ENCODE measurements at regions not wholly inside any gene's neighbourhood (a gene's known extent, or its start where the extent isn't known, plus 50 kb on each side); places are given as distances from the start of the nearest gene placed in this dataset.

DNA sequence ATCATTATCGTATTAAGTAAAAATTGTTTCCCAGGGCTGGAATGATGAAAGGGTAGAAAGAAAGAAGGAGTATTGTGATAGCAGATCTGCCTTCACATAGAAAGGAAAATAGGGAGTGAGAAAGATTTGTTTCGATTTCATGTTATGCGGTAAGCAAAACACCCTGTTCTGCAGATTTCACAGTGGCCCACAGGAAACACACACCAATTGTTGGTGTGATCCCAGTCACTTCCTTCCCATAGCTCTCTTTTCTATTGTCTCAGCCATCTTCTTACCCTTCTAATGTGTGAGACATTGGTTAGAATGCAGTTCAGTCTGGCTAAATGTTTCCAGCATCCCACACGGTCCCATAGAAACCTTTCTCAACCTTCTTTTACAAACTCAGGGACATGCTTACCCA is 2709.8 kb downstream of the PCDH7 start:
- Histone ChIP-seq H3K27me3 (replicated peaks in 1 of 4; ENCODE audit: control insufficient read depth in 3 of 4, extremely low read depth in 1 of 4, insufficient read depth in 3 of 4, low read length in 3 of 4) (no peaks in the 10 kb centered on the region), H3K56ac (replicated peaks; ENCODE audit: insufficient read length, low read depth, low read length) (no peak overlapping the region), H4K8ac (ENCODE audit: extremely low read depth, insufficient read depth, low read length) (no peak overlapping the region), H3K4ac (replicated peaks; ENCODE audit: insufficient read length, low read depth, low read length) (no peak overlapping the region), H3K18ac (ENCODE audit: extremely low read depth, low read length) (no peak overlapping the region), H3K79me2 (ENCODE audit: control insufficient read depth in 1 of 2, insufficient read depth in 2 of 2, low read length in 2 of 2) (no peaks in the 10 kb centered on the region), H4K20me1 (replicated peaks in 1 of 2; ENCODE audit: control insufficient read depth in 1 of 2, insufficient read depth in 2 of 2, low read length in 2 of 2) (no peaks in the 10 kb centered on the region), H3K23me2 (ENCODE audit: low read depth, low read length) (no peaks in the 10 kb centered on the region), H2BK15ac (ENCODE audit: low read length) (no peak overlapping the region), H3K4me1 (replicated peaks in 1 of 4; ENCODE audit: control insufficient read depth in 3 of 4, insufficient read depth in 4 of 4, low read length in 3 of 4) (no peaks in the 10 kb centered on the region), H2BK5ac (ENCODE audit: low read depth, low read length) (no peak overlapping the region), H3K14ac (ENCODE audit: insufficient read length) (no peak overlapping the region), H2AFZ (ENCODE audit: low read length) (peak overlapping the region; percentile 60; the same call in 1 of the 2 replicates), H3K4me3 (ENCODE audit: extremely low read depth in 1 of 4, insufficient read depth in 2 of 4, low read depth in 3 of 4, low read length in 4 of 4) (no peak overlapping the region), H3K9ac (replicated peaks in 1 of 4; ENCODE audit: extremely low read depth in 1 of 4, low read depth in 3 of 4, low read length in 3 of 4) (no peak overlapping the region), H3K36me3 (ENCODE audit: control insufficient read depth in 2 of 4, insufficient read depth in 4 of 4, low read length in 3 of 4) (no peaks in the 10 kb centered on the region), H2BK20ac (ENCODE audit: low read length) (no peak overlapping the region), H3K23ac (ENCODE audit: insufficient read length) (no peak overlapping the region), H4K91ac (replicated peaks; ENCODE audit: insufficient read length, low read length) (no peak overlapping the region), H3K9me3 (ENCODE audit: insufficient read depth in 2 of 2, low read depth in 1 of 2, low read length in 1 of 2) (no peaks in the 10 kb centered on the region), H2BK12ac (ENCODE audit: low read depth, low read length) (no peak overlapping the region), H3K27ac (ENCODE audit: low read depth, low read length) (no peak overlapping the region), H2BK120ac (replicated peaks; ENCODE audit: low read depth, low read length) (no peak overlapping the region), H4K5ac (ENCODE audit: insufficient read length, low read depth, low read length) (no peak overlapping the region), H3K79me1 (ENCODE audit: low read depth, low read length) (no peaks in the 10 kb centered on the region), H3K4me2 (ENCODE audit: insufficient read depth in 1 of 2, low read depth in 2 of 2, low read length in 2 of 2) (no peak overlapping the region), H2AK5ac (ENCODE audit: low read depth, low read length) (no peak overlapping the region)
- POLR2A ChIA-PET (ENCODE audit: partially characterized antibody) = no interaction called here
- DNase-seq (ENCODE audit: low read depth in 1 of 2, low spot score in 2 of 2) (no peak), FAIRE-seq (no peak)
- TF ChIP-seq, protein P1, sequence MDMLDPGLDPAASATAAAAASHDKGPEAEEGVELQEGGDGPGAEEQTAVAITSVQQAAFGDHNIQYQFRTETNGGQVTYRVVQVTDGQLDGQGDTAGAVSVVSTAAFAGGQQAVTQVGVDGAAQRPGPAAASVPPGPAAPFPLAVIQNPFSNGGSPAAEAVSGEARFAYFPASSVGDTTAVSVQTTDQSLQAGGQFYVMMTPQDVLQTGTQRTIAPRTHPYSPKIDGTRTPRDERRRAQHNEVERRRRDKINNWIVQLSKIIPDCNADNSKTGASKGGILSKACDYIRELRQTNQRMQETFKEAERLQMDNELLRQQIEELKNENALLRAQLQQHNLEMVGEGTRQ (IDR thresholded peaks at IDR 0.05; ENCODE audit: low read length) = no peak
- TF ChIP-seq KDM1A (IDR thresholded peaks at IDR 0.05; ENCODE audit: borderline replicate concordance, low read length) = no peak
- TF ChIP-seq SIX5 (IDR thresholded peaks at IDR 0.05; ENCODE audit: low read depth, low read length) = no peak
- TF ChIP-seq EZH2 (IDR thresholded peaks at IDR 0.05; ENCODE audit: low read depth, low read length, severe bottlenecking) = no peak
- TF ChIP-seq, protein P2, sequence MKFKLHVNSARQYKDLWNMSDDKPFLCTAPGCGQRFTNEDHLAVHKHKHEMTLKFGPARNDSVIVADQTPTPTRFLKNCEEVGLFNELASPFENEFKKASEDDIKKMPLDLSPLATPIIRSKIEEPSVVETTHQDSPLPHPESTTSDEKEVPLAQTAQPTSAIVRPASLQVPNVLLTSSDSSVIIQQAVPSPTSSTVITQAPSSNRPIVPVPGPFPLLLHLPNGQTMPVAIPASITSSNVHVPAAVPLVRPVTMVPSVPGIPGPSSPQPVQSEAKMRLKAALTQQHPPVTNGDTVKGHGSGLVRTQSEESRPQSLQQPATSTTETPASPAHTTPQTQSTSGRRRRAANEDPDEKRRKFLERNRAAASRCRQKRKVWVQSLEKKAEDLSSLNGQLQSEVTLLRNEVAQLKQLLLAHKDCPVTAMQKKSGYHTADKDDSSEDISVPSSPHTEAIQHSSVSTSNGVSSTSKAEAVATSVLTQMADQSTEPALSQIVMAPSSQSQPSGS (IDR thresholded peaks at IDR 0.05; ENCODE audit: low read length) = no peak
- no peak for TF ChIP-seq TBP (IDR thresholded peaks at IDR 0.05; ENCODE audit: low read depth, low read length)
- no peak for TF ChIP-seq POU5F1 (IDR thresholded peaks at IDR 0.05; ENCODE audit: low read depth, low read length)
- no peak for TF ChIP-seq SIRT6 (IDR thresholded peaks at IDR 0.05; ENCODE audit: low read length)
- TF ChIP-seq CHD2 (IDR thresholded peaks at IDR 0.05; ENCODE audit: low read length) = no peak
- TF ChIP-seq CBX8 (IDR thresholded peaks at IDR 0.05; ENCODE audit: borderline replicate concordance, low read depth, low read length) = no peak
- TF ChIP-seq NRF1 (IDR thresholded peaks at IDR 0.05; ENCODE audit: low read depth, low read length) = no peak
- TF ChIP-seq SP4 (IDR thresholded peaks at IDR 0.05; ENCODE audit: low read length) = no peak
- TF ChIP-seq POLR2AphosphoS5 (IDR thresholded peaks at IDR 0.05; ENCODE audit: low read depth, low read length) = no peak
- TF ChIP-seq PHF8 (conservative IDR thresholded peaks at IDR 0.05; ENCODE audit: low read depth, low read length) = no peak
- WGBS, 2 experiments (ENCODE audit: extremely low coverage in 1 of 2, insufficient coverage in 1 of 2, insufficient read length in 1 of 2, insufficient replicate concordance in 2 of 2, low coverage in 1 of 2, low lambda C conversion rate in 2 of 2, missing lambda C conversion rate in 1 of 2) = 97% methylated on average over 4 of the region's 4 CpGs; no CpG with 5 or more reads in 1 of the 2 experiments
- CTCF ChIA-PET (ENCODE audit: partially characterized antibody) = no interaction called here
